Liver (tissue), 3 donors: ENCODE measurements at regions not wholly inside any gene's neighbourhood (a gene's known extent, or its start where the extent isn't known, plus 50 kb on each side); places are given as distances from the start of the nearest gene placed in this dataset.

ENCODE experiments used
- EGR1 ChIP-seq, 2 donors: IDR thresholded peaks; 2 replicates each; pipeline ENCODE4 v1.6.1; 2016 to 2018; ENCODE audit warnings: antibody characterized with exemption in 2 of 2, low read depth in 2 of 2
- HNF4G ChIP-seq: IDR thresholded peaks from 2 replicates; pipeline ENCODE4 v1.6.1; 2016; ENCODE audit warnings: antibody characterized with exemption
- RXRA ChIP-seq, 2 donors: IDR thresholded peaks; 2 replicates each; pipeline ENCODE4 v1.6.1; 2017 to 2018; ENCODE audit warnings: antibody characterized with exemption in 2 of 2, mild to moderate bottlenecking in 1 of 2
- SP1 ChIP-seq: IDR thresholded peaks from 2 replicates; pipeline ENCODE4 v1.6.1; 2018; ENCODE audit warnings: antibody characterized with exemption, mild to moderate bottlenecking
- ZBTB33 ChIP-seq: IDR thresholded peaks from 2 replicates; pipeline ENCODE4 v1.6.1; 2016; ENCODE audit warnings: antibody characterized with exemption
- TF ChIP-seq, protein P1 (sequence below): fragments of 150-350 bp; IDR thresholded peaks from 2 replicates; pipeline ENCODE4 v1.5.1; 2017; ENCODE audit warnings: improper control_type of control experiment, low read depth, low read length; ENCODE audit not compliant: missing input control
- TF ChIP-seq, protein P2 (sequence below): IDR thresholded peaks from 2 replicates; pipeline ENCODE4 v1.6.1; 2016; ENCODE audit warnings: antibody characterized with exemption
- donor health status: healthy.
- donor health status: healthy.

GRCh38 chr17:64779376-64780095 is 117.4 kb upstream of the SMURF2 start:
- TF ChIP-seq ZBTB33 (no peak), RXRA (IDR thresholded peaks at IDR 0.05) (no peak), SP1 (no peak), HNF4G (no peak), EGR1 (IDR thresholded peaks at IDR 0.05; ENCODE audit: low read depth in 2 of 2) (no peak)
- TF ChIP-seq, protein P1, sequence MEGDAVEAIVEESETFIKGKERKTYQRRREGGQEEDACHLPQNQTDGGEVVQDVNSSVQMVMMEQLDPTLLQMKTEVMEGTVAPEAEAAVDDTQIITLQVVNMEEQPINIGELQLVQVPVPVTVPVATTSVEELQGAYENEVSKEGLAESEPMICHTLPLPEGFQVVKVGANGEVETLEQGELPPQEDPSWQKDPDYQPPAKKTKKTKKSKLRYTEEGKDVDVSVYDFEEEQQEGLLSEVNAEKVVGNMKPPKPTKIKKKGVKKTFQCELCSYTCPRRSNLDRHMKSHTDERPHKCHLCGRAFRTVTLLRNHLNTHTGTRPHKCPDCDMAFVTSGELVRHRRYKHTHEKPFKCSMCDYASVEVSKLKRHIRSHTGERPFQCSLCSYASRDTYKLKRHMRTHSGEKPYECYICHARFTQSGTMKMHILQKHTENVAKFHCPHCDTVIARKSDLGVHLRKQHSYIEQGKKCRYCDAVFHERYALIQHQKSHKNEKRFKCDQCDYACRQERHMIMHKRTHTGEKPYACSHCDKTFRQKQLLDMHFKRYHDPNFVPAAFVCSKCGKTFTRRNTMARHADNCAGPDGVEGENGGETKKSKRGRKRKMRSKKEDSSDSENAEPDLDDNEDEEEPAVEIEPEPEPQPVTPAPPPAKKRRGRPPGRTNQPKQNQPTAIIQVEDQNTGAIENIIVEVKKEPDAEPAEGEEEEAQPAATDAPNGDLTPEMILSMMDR: no peak
- TF ChIP-seq, protein P2, sequence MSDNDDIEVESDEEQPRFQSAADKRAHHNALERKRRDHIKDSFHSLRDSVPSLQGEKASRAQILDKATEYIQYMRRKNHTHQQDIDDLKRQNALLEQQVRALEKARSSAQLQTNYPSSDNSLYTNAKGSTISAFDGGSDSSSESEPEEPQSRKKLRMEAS: no peak
